ENCODE measurements at regions not wholly inside any gene's neighbourhood (a gene's known extent, or its start where the extent isn't known, plus 50 kb on each side); places are given as distances from the start of the nearest gene placed in this dataset.

DNA sequence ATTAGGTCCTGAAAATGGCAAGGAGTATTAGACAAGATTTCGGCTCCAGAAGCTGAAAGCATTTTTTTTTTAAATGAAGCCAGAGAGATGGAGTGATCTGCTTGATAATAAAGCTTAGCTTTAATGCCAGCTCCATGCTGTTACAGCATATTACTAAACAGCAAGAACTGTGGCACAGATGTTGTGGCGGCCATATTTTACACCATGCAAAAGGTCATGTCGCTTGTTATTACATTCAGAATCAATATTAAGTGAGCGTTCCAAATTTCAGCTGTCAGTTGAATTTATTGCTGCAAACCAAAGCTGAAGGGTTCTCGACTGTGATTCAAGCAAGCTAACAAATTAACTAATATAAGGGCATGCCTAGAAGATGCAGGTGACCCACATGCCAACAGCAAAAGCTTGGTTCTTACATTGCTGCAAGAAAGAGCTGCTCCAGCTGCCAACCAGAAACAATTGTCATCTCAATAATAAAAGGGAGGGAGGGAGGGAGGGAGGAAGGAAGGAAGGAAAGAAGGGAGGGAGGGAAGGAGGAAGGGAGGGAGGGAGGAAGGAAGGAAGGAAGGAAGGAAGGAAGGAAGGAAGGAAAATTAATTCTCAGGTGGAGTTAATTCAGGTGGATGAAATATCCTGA is 517.7 kb upstream of the WWC1 start:
- H3K36me3 ChIP-seq (ENCODE audit: control insufficient read depth, insufficient read depth, low read length) = no peaks in the 10 kb centered on the region
- TF ChIP-seq, protein P1, sequence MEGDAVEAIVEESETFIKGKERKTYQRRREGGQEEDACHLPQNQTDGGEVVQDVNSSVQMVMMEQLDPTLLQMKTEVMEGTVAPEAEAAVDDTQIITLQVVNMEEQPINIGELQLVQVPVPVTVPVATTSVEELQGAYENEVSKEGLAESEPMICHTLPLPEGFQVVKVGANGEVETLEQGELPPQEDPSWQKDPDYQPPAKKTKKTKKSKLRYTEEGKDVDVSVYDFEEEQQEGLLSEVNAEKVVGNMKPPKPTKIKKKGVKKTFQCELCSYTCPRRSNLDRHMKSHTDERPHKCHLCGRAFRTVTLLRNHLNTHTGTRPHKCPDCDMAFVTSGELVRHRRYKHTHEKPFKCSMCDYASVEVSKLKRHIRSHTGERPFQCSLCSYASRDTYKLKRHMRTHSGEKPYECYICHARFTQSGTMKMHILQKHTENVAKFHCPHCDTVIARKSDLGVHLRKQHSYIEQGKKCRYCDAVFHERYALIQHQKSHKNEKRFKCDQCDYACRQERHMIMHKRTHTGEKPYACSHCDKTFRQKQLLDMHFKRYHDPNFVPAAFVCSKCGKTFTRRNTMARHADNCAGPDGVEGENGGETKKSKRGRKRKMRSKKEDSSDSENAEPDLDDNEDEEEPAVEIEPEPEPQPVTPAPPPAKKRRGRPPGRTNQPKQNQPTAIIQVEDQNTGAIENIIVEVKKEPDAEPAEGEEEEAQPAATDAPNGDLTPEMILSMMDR (IDR thresholded peaks at IDR 0.05; ENCODE audit: insufficient read depth, low read length, poor library complexity, severe bottlenecking) = no peak
- no peak for DNase-seq (ENCODE audit: extremely low read depth, insufficient read length)
- no peak overlapping the region for H3K4me3 ChIP-seq (replicated peaks; ENCODE audit: low read depth, low read length)
- no peaks in the 10 kb centered on the region for H3K27me3 ChIP-seq (replicated peaks; ENCODE audit: control insufficient read depth, insufficient read depth, low read length)

DNA sequence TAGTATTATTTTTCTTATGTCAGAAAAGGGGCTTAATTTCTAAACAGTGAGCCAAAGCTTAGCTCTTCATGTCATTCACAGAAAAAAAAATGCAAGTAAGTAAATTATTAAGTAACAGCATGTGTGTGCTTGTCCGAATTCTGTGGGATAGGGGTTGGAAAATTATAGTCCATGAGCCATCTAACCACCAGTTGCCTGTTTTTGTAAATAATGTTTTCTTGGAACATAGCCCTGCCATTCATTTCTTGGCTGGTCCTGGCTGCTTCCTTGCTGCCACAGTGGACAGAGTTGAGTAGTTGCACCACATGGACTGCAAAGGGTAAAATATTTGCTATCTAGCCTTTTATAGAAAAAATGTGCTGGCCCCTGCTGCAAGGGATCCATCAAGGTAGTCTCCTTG is 513.7 kb upstream of the WWC1 start:
- no peaks in the 10 kb centered on the region for H3K36me3 ChIP-seq (ENCODE audit: control insufficient read depth, insufficient read depth, low read length)
- DNase-seq (ENCODE audit: extremely low read depth, insufficient read length) = no peak
- TF ChIP-seq, protein P1 (IDR thresholded peaks at IDR 0.05; ENCODE audit: insufficient read depth, low read length, poor library complexity, severe bottlenecking) = no peak
- no peaks in the 10 kb centered on the region for H3K27me3 ChIP-seq (replicated peaks; ENCODE audit: control insufficient read depth, insufficient read depth, low read length)
- no peak overlapping the region for H3K4me3 ChIP-seq (replicated peaks; ENCODE audit: low read depth, low read length)

DNA sequence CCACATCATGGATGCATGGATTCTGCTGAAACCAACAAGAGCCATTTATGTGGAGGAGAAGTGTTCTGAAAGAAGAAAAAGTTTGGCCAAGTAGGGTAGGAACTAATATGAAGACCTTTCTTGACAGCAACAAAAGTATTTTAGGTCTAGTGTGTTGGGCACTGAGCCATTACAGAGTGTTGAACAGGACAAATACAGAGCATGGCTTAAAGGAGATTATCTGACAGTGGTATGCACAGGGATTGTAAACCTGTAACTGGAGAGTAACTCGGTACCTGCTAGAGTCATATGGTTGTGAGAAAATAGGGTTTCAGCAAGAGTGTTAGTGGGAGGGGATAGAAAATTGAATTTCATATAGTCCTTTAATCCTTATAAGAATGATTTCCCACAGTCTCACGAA is 513.2 kb upstream of the WWC1 start:
- H3K4me3 ChIP-seq (replicated peaks; ENCODE audit: low read depth, low read length) = no peak overlapping the region
- no peaks in the 10 kb centered on the region for H3K27me3 ChIP-seq (replicated peaks; ENCODE audit: control insufficient read depth, insufficient read depth, low read length)
- no peaks in the 10 kb centered on the region for H3K36me3 ChIP-seq (ENCODE audit: control insufficient read depth, insufficient read depth, low read length)
- TF ChIP-seq, protein P1 (IDR thresholded peaks at IDR 0.05; ENCODE audit: insufficient read depth, low read length, poor library complexity, severe bottlenecking) = no peak
- no peak for DNase-seq (ENCODE audit: extremely low read depth, insufficient read length)

DNA sequence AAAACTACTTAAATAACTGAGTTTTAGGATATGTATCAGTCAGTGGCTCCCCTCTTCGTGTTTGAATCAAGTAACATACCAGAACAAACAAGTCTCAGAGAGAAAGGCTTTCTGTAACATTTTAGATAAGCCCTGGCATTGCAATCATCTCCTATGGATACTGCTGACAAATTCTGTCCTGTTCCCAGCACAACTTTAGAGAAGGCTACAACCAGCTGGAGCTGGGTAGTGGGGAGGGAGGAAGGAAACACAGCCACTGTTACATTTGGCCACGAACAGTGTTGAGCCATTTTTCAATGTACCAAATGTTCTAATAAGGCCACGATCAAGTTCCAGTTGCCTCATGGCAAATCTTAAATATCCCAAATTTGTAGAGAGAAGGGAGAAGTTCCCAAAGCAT is 511.8 kb upstream of the WWC1 start:
- TF ChIP-seq, protein P1 (IDR thresholded peaks at IDR 0.05; ENCODE audit: insufficient read depth, low read length, poor library complexity, severe bottlenecking) = no peak
- H3K27me3 ChIP-seq (replicated peaks; ENCODE audit: control insufficient read depth, insufficient read depth, low read length) = no peaks in the 10 kb centered on the region
- no peak for DNase-seq (ENCODE audit: extremely low read depth, insufficient read length)
- H3K4me3 ChIP-seq (replicated peaks; ENCODE audit: low read depth, low read length) = no peak overlapping the region
- no peaks in the 10 kb centered on the region for H3K36me3 ChIP-seq (ENCODE audit: control insufficient read depth, insufficient read depth, low read length)

DNA sequence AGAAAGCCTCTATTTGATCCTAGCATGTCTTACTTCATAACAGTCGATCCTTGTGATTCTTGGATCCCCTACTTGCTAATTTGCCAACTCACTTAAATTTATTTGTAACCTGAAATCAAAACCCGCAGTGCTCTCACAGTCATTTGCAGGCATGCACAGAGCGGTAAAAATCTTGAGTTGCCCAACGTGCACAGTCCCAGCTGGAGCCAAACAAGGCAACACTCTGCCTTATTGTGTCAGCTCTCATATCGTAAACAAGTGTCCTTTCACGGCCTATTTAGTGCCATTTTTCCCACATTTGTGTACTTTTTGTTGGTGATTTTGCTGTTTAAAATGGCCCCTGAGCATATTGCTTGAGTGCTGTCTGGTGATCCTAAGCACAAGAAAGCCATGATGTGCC is 511.3 kb upstream of the WWC1 start:
- Histone ChIP-seq H3K4me3 (replicated peaks; ENCODE audit: low read depth, low read length) (no peak overlapping the region), H3K27me3 (replicated peaks; ENCODE audit: control insufficient read depth, insufficient read depth, low read length) (no peaks in the 10 kb centered on the region), H3K36me3 (ENCODE audit: control insufficient read depth, insufficient read depth, low read length) (no peaks in the 10 kb centered on the region)
- TF ChIP-seq, protein P1 (IDR thresholded peaks at IDR 0.05; ENCODE audit: insufficient read depth, low read length, poor library complexity, severe bottlenecking) = no peak
- no peak for DNase-seq (ENCODE audit: extremely low read depth, insufficient read length)
